Sigmoid colon (tissue), 6 donors: ENCODE measurements at regions not wholly inside any gene's neighbourhood (a gene's known extent, or its start where the extent isn't known, plus 50 kb on each side); places are given as distances from the start of the nearest gene placed in this dataset.

Experiments
- DNase-seq: peaks from one replicate; pipeline ENCODE4 v3.0.0-alpha.2; 2019
- H3K27ac ChIP-seq, 4 donors: fragments of 200-600 bp; sonication (generic); one replicate each; pipeline ENCODE4 v1.5.1; 2016 to 2019; ENCODE audit warnings: mild to moderate bottlenecking in 1 of 4
- H3K27me3 ChIP-seq, 3 donors: fragments of 200-600 bp; sonication (generic); one replicate each; pipeline ENCODE4 v1.5.1; 2019; ENCODE audit warnings: mild to moderate bottlenecking in 1 of 3
- H3K36me3 ChIP-seq, 4 donors: fragments of 200-600 bp; sonication (generic); one replicate each; pipeline ENCODE4 v1.5.1; 2016 to 2019
- H3K4me1 ChIP-seq, 4 donors: fragments of 200-600 bp; sonication (generic); one replicate each; pipeline ENCODE4 v1.5.1; 2017 to 2019
- H3K4me3 ChIP-seq, 4 donors: fragments of 200-600 bp; sonication (generic); one replicate each; pipeline ENCODE4 v1.5.1; 2017 to 2019; ENCODE audit warnings: mild to moderate bottlenecking in 2 of 4, moderate library complexity in 1 of 4
- H3K9me3 ChIP-seq, 4 donors: fragments of 200-600 bp in 3 of 4; sonication (generic) in 3 of 4; one replicate each; pipeline versions ENCODE4 v1.5.1 to v1.6.1; 2013 to 2019
- EP300 ChIP-seq, 4 donors: sonication (generic); formaldehyde crosslinking; IDR thresholded peaks; one replicate each; pipeline ENCODE4 v1.6.1; 2017; ENCODE audit warnings: antibody characterized with exemption in 4 of 4
- POLR2A ChIP-seq, 2 donors: fragments of 450-650 bp; IDR thresholded peaks; one replicate each; pipeline ENCODE4 v1.6.1; 2016; ENCODE audit warnings: antibody characterized with exemption in 2 of 2, mild to moderate bottlenecking in 2 of 2, moderate library complexity in 2 of 2
- POLR2AphosphoS5 ChIP-seq, 4 donors: sonication (generic); formaldehyde crosslinking; IDR thresholded peaks; one replicate each; pipeline ENCODE4 v1.6.1; 2017; ENCODE audit warnings: antibody characterized with exemption in 4 of 4
- WGBS, 2 donors: extraction: QIAGEN DNeasy Blood & Tissue Kit; methylation state at CpG; one replicate each; pipeline ENCODE4 v1.1.7; 2013; 5-methylcytosine and 5-hydroxymethylcytosine counted together
- intact Hi-C: fragments of 100-400 bp; cut with DNase I; formaldehyde crosslinking; loops from one replicate; pipeline ENCODE4 v1.15.1; 2023
- TF ChIP-seq, protein P1 (sequence below), 4 experiments: fragments of 450-650 bp in 3 of 4; fragments of 200-600 bp in 1 of 4; IDR thresholded peaks; one replicate each; pipeline ENCODE4 v1.5.1; 2016 to 2019; ENCODE audit warnings: antibody characterized with exemption in 4 of 4, mild to moderate bottlenecking in 3 of 4, moderate library complexity in 2 of 4
- donor health status: healthy with polysubstance abuse.
- donor health status: healthy.

DNA sequence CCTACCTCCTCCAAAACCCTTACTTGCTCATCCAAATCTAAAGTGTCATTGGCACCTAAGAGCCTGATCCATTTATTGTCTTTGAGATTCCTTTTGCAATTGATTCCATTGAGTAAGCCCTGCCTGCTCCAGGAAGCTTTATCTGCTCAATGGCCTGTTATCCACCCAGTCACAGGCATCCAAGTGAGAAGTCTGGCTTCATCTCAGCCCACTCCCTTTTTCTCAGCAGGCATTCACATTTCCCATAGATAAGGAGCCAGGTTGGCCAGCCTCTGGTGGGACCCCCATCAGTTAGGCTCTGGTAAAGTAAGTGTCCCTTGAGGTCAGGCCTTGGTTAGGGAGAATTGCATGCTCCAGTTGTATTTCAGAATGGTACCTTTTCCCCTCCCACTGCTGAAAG, 396.2 kb upstream of the ST6GAL2 start:
- no peaks in the 10 kb centered on the region for H3K9me3 ChIP-seq
- no peak overlapping the region for H3K27ac ChIP-seq
- H3K4me3 ChIP-seq, result no peak overlapping the region
- intact Hi-C loops, result no loop called here
- TF ChIP-seq, protein P1, sequence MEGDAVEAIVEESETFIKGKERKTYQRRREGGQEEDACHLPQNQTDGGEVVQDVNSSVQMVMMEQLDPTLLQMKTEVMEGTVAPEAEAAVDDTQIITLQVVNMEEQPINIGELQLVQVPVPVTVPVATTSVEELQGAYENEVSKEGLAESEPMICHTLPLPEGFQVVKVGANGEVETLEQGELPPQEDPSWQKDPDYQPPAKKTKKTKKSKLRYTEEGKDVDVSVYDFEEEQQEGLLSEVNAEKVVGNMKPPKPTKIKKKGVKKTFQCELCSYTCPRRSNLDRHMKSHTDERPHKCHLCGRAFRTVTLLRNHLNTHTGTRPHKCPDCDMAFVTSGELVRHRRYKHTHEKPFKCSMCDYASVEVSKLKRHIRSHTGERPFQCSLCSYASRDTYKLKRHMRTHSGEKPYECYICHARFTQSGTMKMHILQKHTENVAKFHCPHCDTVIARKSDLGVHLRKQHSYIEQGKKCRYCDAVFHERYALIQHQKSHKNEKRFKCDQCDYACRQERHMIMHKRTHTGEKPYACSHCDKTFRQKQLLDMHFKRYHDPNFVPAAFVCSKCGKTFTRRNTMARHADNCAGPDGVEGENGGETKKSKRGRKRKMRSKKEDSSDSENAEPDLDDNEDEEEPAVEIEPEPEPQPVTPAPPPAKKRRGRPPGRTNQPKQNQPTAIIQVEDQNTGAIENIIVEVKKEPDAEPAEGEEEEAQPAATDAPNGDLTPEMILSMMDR (IDR thresholded peaks at IDR 0.05), result no peak
- TF ChIP-seq POLR2AphosphoS5 (IDR thresholded peaks at IDR 0.05) (no peak), POLR2A (IDR thresholded peaks at IDR 0.05) (no peak), EP300 (IDR thresholded peaks at IDR 0.05) (no peak)
- H3K36me3 ChIP-seq, result no peaks in the 10 kb centered on the region
- no peak for DNase-seq
- H3K27me3 ChIP-seq, result no peaks in the 10 kb centered on the region
- H3K4me1 ChIP-seq, result no peaks in the 10 kb centered on the region

DNA sequence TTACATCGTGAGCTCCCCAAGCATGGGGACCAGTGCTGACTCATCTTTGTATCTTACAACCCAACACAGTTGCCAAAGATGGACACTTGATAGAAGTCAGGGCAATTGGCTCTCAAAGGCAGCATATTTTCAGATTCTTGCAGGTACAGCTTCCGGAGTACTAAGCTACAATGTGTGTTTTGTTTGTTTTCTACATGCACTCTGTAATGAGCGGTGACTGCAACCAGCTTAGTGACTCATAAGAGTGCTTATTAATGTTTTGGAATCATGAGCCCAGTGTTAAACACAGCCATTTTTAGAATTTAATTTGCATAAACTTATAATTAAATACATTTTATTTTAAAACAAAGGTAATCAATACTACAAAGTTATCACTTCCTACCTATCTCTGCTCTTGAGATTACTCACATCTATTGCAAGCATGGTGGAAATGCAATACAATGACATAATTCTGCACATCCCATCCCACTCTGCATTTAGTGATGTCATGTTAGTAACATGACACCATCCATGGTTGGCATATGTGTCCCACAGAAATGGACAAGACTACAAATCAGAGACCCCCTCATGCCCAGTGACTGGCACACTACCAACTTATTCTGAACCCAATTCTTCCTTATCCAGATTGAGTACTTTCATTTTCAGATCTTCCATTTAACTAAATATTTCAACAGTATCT, 399.8 kb upstream of the ST6GAL2 start:
- Histone ChIP-seq H3K4me1 (no peaks in the 10 kb centered on the region), H3K27me3 (no peaks in the 10 kb centered on the region), H3K36me3 (no peaks in the 10 kb centered on the region), H3K9me3 (no peaks in the 10 kb centered on the region), H3K27ac (no peak overlapping the region), H3K4me3 (no peak overlapping the region)
- TF ChIP-seq, protein P1 (IDR thresholded peaks at IDR 0.05), result no peak
- no peak for TF ChIP-seq POLR2A (IDR thresholded peaks at IDR 0.05)
- TF ChIP-seq EP300 (IDR thresholded peaks at IDR 0.05), result no peak
- no peak for TF ChIP-seq POLR2AphosphoS5 (IDR thresholded peaks at IDR 0.05)
- WGBS, 2 donors, result 90 to 92% methylated on average over 3 of the region's 3 CpGs
- no peak for DNase-seq
- intact Hi-C loops, result no loop called here

DNA sequence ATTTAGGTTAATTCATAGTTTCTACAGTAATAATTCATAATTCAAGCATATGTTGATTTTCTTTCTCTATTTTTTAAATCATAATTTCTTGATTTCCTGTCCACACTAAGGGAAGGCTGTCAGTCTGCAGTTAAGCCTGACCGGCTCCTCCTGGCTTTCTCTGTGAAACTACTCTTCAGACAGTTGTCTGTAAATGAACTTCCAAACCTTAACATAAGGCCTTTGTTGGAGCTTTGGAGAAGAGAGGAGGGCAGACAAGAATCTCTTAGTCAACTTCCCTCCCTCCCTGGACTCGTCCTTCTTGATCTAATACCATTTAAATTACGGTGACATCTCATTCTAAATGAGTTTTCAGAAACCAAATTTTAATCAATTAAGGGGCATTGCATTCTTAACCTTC, 404.1 kb upstream of the ST6GAL2 start:
- H3K9me3 ChIP-seq, result no peaks in the 10 kb centered on the region
- H3K4me3 ChIP-seq, result no peak overlapping the region
- intact Hi-C loops, result no loop called here
- H3K27ac ChIP-seq, result no peak overlapping the region
- TF ChIP-seq, protein P1 (IDR thresholded peaks at IDR 0.05), result no peak
- no peak for TF ChIP-seq EP300 (IDR thresholded peaks at IDR 0.05)
- TF ChIP-seq POLR2AphosphoS5 (IDR thresholded peaks at IDR 0.05), result no peak
- no peak for TF ChIP-seq POLR2A (IDR thresholded peaks at IDR 0.05)
- H3K36me3 ChIP-seq, result no peaks in the 10 kb centered on the region
- no peak for DNase-seq
- H3K27me3 ChIP-seq, result no peaks in the 10 kb centered on the region
- 71 to 80% methylated on average over 3 of the region's 3 CpGs for whole genome bisulfite sequencing, 2 donors
- no peaks in the 10 kb centered on the region for H3K4me1 ChIP-seq

DNA sequence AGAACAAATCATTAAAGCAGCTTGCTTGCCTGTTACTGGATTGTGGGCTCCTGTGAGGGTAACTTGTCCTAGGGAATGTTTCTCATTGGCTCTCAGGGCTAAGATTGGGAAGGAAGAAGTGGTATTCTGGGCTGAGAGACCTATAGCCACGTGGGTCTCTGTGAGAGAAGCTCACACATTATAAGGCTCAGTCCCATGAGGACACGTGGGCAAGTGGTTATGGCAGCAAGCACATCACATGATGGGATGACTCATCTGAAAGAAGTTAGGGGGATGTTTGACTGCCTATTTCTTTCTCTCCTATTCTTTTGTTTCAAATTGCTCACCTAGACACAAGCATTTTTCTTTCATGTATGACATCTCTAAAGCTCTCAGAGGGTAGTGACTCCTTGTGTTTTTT, 418.0 kb upstream of the ST6GAL2 start:
- no peak for DNase-seq
- no peak overlapping the region for H3K4me3 ChIP-seq
- WGBS, 2 donors, result 14 to 27% methylated on average over 2 of the region's 2 CpGs
- no peak for TF ChIP-seq EP300 (IDR thresholded peaks at IDR 0.05)
- TF ChIP-seq POLR2AphosphoS5 (IDR thresholded peaks at IDR 0.05), result no peak
- TF ChIP-seq, protein P1 (IDR thresholded peaks at IDR 0.05), result no peak
- TF ChIP-seq POLR2A (IDR thresholded peaks at IDR 0.05), result no peak
- H3K36me3 ChIP-seq, result no peaks in the 10 kb centered on the region
- H3K9me3 ChIP-seq, result no peaks in the 10 kb centered on the region
- H3K4me1 ChIP-seq, result no peaks in the 10 kb centered on the region
- intact Hi-C loops, result no loop called here
- no peak overlapping the region for H3K27ac ChIP-seq
- H3K27me3 ChIP-seq, result no peaks in the 10 kb centered on the region

DNA sequence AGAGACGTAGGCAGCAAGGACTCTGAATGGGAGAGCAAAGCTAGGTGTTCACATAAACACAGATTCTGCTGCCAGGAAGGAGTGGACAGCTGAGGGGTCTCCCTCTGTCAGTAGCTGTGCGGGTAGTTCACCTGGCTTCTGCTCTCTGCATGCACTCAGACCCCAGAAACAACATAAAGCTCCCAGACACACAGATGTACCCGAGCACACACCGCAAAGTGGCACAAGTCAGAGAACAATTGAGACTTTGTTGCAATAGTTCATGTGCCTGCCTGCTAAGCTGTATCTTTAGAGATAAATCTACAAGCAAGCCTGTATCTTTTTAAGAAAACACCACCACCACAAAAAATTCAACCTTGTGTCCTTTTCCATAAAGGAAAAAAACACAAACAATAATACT, 420.0 kb upstream of the ST6GAL2 start:
- TF ChIP-seq, protein P1 (IDR thresholded peaks at IDR 0.05), result no peak
- no peak for TF ChIP-seq POLR2AphosphoS5 (IDR thresholded peaks at IDR 0.05)
- no peak for TF ChIP-seq EP300 (IDR thresholded peaks at IDR 0.05)
- no peak for TF ChIP-seq POLR2A (IDR thresholded peaks at IDR 0.05)
- Histone ChIP-seq H3K27me3 (no peaks in the 10 kb centered on the region), H3K27ac (no peak overlapping the region), H3K36me3 (no peaks in the 10 kb centered on the region), H3K4me3 (no peak overlapping the region), H3K9me3 (no peaks in the 10 kb centered on the region), H3K4me1 (no peaks in the 10 kb centered on the region)
- no peak for DNase-seq
- intact Hi-C loops, result no loop called here
- WGBS, 2 donors, result 33 to 61% methylated on average over 4 of the region's 4 CpGs
